ENCODE measurements at regions not wholly inside any gene's neighbourhood (a gene's known extent, or its start where the extent isn't known, plus 50 kb on each side); places are given as distances from the start of the nearest gene placed in this dataset.
"Not testable (repeated sequence)": the region's sequence is repeated elsewhere in the genome, so short reads cannot be mapped to it uniquely, and the experiment has no call there.

DNA sequence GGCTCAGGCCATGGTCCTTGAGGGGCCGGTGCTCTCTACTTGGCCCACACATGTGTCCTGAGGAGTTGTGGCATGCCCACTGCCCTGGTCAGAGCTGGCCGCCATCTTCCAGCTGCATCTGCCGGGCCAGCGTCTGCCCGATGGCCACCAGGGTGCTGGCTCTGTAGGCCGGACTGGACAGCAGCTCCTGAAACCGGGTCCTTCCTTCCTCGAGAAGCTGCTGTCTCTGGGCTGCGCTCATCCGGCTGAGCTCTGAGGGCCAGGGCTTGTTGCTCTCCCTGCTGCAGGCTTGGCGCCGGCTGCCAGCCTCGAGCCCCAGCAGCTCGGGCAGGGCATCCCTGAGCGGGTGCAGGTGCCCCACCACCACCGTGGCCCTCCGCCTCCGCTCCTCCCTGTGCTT lies 182.1 kb downstream of the POTEC start:
- peak in 1 of 2 donors; percentile 60 for DNase-seq
- not testable (repeated sequence) for H3K27ac ChIP-seq, H3K36me3 ChIP-seq, H3K4me1 ChIP-seq, H3K9me3 ChIP-seq, H3K27me3 ChIP-seq, H3K4me3 ChIP-seq
- 94 to 96% methylated on average over 3 to 18 of the region's 18 CpGs for WGBS, 2 donors
- ATAC-seq (ENCODE audit: low FRiP score in 2 of 2), result peak in 1 of 2 donors; percentile 34

DNA sequence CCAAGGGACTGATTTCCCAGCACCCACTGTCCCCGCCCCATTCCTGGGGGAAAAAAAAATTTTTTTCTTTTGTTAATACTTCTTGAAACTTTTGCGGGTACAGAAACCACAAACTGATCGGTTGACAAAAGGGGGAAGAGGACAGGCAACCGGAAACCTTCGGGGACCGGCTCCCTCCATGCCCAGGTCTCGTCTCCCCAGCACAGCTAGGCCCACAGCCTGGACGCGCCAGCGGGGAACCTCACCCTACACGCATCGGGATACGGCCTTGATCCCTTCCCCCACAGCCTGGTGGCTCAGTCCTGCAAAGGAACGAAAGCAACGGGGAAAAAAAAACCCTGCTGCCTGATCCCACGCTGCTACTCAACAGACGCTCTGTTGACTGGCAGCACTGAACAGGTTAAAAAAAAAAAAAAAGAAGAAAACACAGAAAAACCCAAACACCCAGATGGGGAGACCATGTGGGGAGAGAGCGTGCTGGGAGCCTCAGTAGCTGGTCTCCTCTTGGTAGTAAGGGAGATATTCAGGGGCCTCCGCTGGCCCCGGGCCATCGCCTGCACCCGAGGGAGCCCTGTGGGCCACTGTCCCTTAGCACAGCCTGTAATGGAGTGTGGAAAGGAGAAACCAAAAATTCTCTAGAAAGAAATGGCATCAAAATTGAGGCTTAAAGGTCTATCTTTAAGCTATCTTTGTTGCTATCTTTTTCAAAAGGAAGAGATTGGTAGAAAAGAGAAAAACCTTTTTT lies 185.7 kb downstream of the POTEC start:
- not testable (repeated sequence) for H3K27ac ChIP-seq; ATAC-seq (ENCODE audit: low FRiP score in 2 of 2); H3K9me3 ChIP-seq; H3K4me1 ChIP-seq; H3K36me3 ChIP-seq; H3K4me3 ChIP-seq; H3K27me3 ChIP-seq
- DNase-seq, result peak in 1 of 2 donors; percentile 52
- 90 to 92% methylated on average over 22 of the region's 22 CpGs for WGBS, 2 donors

GRCh38 chr18:14342170-14342569 lies 201.2 kb downstream of the POTEC start:
- ATAC-seq (ENCODE audit: low FRiP score in 2 of 2); H3K27me3 ChIP-seq; H3K27ac ChIP-seq; H3K9me3 ChIP-seq; H3K36me3 ChIP-seq; DNase-seq; H3K4me1 ChIP-seq; H3K4me3 ChIP-seq: not testable (repeated sequence)
- WGBS, 2 donors, result 56 to 100% methylated on average over 1 to 3 of the region's 3 CpGs

DNA sequence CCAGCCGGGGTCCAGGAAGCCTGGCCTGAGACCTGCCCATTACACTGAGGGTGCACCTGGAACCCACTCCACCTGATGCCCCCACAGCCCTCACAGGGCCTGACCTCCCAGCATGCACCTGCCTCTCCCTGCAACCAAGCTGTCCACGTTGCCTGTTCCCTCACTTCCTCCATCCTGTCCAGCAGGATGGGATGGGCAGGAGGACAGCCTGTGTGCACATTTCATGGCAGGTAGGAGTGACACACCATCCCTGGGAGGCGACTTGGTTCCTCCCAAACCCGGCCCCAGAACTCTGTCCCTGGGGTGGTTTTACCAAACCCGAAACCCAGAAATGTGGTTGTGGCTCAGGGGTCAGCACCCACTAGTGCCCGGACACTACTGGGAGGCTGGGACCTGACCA lies 203.8 kb upstream of the ZNF519 start:
- not testable (repeated sequence) for H3K4me3 ChIP-seq; DNase-seq; H3K36me3 ChIP-seq; ATAC-seq (ENCODE audit: low FRiP score in 2 of 2); H3K27ac ChIP-seq; H3K9me3 ChIP-seq; H3K4me1 ChIP-seq; H3K27me3 ChIP-seq
- WGBS, 2 donors, result 79 to 84% methylated on average over 2 to 6 of the region's 6 CpGs

- 68 to 71% methylated on average over 4 of the region's 4 CpGs for WGBS, 2 donors
- H3K9me3 ChIP-seq; ATAC-seq (ENCODE audit: low FRiP score in 2 of 2); H3K27ac ChIP-seq; H3K27me3 ChIP-seq; H3K36me3 ChIP-seq; H3K4me3 ChIP-seq; H3K4me1 ChIP-seq: not testable (repeated sequence)
- DNase-seq, result peak in 1 of 2 donors; percentile 12
These were observed 189.0 kb upstream of the ZNF519 start for GRCh38 chr18:14321217-14321616.

GRCh38 chr18:14301255-14301654 lies 169.0 kb upstream of the ZNF519 start:
- ATAC-seq (ENCODE audit: low FRiP score in 2 of 2); H3K36me3 ChIP-seq; DNase-seq; H3K27ac ChIP-seq; H3K4me1 ChIP-seq; H3K9me3 ChIP-seq; H3K27me3 ChIP-seq; H3K4me3 ChIP-seq: not testable (repeated sequence)
- 92 to 95% methylated on average over 6 to 7 of the region's 7 CpGs for whole genome bisulfite sequencing, 2 donors

DNA sequence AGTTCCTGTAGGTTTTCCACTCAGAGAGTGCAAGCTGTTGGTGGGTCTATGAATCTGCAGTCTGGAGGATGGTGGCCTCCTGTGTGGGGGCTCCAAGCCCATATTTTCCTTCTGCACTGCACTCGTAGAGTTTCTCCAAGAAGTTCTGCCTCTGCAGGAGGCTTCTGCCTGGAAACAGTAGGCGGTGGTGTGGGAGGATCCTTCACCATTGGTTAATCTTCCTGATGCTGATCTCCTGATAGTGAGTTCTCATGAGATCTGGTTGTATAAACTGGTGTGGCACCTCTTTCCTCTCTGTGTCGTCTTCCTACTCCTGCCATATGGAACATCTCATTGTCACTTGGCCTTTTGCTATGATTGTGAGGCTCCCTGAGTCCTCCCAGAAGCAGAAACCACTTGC lies 162.8 kb upstream of the ZNF519 start:
- not testable (repeated sequence) for H3K4me1 ChIP-seq; H3K9me3 ChIP-seq; H3K27ac ChIP-seq; H3K4me3 ChIP-seq; DNase-seq; H3K27me3 ChIP-seq; ATAC-seq (ENCODE audit: low FRiP score in 2 of 2); H3K36me3 ChIP-seq
- WGBS, 2 donors, result 40 to 73% methylated on average over 1 to 3 of the region's 3 CpGs

DNA sequence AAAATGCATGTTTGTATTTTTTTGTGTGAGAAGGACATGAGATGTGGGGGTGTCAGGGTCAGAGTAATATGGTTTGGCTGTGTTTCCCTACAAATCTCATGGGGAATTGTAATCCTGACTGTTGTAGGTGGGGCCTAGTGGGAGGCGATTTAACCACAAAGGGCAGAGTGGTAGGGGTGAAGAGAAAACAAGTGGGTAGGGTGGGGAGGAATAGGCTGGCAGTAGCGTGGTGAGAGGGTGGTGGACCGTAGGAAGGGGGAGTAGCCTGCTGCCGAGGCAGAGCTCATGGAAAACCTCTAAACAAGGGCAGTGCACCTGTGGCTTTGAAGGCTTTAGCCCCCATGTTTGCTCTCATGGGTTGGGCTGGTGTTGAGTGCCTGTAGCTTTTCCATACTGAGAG lies 152.8 kb upstream of the ZNF519 start:
- Histone ChIP-seq H3K4me3 (no peak overlapping the region), H3K36me3 (no peaks in the 10 kb centered on the region), H3K9me3 (no peaks in the 10 kb centered on the region), H3K27me3 (no peaks in the 10 kb centered on the region), H3K4me1 (no peaks in the 10 kb centered on the region), H3K27ac (no peak overlapping the region)
- WGBS, 2 donors, result 68 to 81% methylated on average over 4 of the region's 4 CpGs
- no peak for ATAC-seq (ENCODE audit: low FRiP score in 2 of 2)
- no peak for TF ChIP-seq POLR2AphosphoS5 (IDR thresholded peaks at IDR 0.05)
- TF ChIP-seq EP300 (IDR thresholded peaks at IDR 0.05), result no peak
- TF ChIP-seq POLR2A (IDR thresholded peaks at IDR 0.05), result no peak
- TF ChIP-seq, protein P1, sequence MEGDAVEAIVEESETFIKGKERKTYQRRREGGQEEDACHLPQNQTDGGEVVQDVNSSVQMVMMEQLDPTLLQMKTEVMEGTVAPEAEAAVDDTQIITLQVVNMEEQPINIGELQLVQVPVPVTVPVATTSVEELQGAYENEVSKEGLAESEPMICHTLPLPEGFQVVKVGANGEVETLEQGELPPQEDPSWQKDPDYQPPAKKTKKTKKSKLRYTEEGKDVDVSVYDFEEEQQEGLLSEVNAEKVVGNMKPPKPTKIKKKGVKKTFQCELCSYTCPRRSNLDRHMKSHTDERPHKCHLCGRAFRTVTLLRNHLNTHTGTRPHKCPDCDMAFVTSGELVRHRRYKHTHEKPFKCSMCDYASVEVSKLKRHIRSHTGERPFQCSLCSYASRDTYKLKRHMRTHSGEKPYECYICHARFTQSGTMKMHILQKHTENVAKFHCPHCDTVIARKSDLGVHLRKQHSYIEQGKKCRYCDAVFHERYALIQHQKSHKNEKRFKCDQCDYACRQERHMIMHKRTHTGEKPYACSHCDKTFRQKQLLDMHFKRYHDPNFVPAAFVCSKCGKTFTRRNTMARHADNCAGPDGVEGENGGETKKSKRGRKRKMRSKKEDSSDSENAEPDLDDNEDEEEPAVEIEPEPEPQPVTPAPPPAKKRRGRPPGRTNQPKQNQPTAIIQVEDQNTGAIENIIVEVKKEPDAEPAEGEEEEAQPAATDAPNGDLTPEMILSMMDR (IDR thresholded peaks at IDR 0.05), result no peak
- no peak for DNase-seq

DNA sequence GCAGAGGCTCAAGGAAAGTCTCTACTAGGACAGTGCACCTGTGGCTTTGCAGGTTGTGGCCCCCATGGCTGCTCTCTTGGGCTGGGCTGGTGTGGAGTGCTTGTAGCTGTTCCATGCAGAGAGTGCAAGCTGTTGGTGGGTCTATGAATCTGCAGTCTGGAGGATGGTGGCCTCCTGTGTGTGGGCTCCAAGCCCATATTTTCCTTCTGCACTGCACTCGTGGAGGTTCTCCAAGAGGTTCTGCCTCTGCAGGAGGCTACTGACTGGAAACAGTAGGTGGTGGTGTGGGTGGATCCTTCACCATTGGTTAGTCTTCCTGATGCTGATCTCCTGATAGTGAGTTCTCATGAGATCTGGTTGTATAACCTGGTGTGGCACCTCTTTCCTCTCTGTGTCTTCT lies 143.2 kb upstream of the ZNF519 start:
- not testable (repeated sequence) for H3K36me3 ChIP-seq; ATAC-seq (ENCODE audit: low FRiP score in 2 of 2); H3K9me3 ChIP-seq; H3K27me3 ChIP-seq; H3K4me3 ChIP-seq; H3K4me1 ChIP-seq; DNase-seq; H3K27ac ChIP-seq
- WGBS, 2 donors, result 81 to 100% methylated on average over 1 of the region's 1 CpG

DNA sequence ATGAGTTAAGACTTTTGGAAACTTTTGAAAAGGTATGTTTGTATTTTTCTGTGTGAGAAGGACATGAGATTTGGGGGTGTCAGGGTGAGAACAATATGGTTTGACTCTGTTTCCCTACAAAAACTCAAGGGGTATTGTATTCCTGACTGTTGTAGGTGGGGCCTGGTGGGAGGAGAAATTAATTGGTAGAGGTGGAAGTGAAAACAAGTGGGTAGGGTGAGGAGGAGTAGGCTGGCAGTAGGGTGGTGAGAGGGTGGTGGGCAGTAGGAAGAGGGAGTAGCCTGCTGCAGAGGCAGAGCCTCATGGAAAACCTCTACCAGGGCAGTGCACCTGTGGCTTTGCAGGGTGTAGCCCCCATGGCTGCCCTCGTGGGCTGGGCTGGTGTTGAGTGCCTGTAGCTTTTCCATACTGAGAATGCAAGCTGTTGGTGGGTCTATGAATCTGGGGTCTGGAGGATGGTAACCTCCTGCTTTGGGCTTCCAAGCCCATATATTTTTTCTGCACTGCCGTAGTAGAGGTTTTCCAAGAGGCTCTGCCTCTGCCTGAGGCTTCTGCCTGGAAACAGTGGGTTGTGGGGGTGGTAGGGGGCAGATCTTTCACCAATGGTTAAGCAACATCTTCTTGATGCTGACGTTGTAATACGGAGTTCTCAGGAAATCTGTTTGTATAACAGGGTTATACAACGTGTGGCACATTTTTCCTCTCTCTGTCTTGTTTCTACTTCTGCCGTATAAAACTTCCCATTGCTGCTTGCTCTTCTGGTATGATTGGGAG lies 133.6 kb upstream of the ZNF519 start:
- H3K36me3 ChIP-seq; H3K4me1 ChIP-seq; H3K4me3 ChIP-seq; DNase-seq; ATAC-seq (ENCODE audit: low FRiP score in 2 of 2); H3K27ac ChIP-seq; H3K27me3 ChIP-seq; H3K9me3 ChIP-seq: not testable (repeated sequence)
- 59 to 69% methylated on average over 6 of the region's 6 CpGs for WGBS, 2 donors

GRCh38 chr18:14262786-14263185 lies 130.6 kb upstream of the ZNF519 start:
- not testable (repeated sequence) for H3K9me3 ChIP-seq; H3K27ac ChIP-seq; H3K4me3 ChIP-seq; H3K36me3 ChIP-seq; H3K4me1 ChIP-seq; ATAC-seq (ENCODE audit: low FRiP score in 2 of 2); H3K27me3 ChIP-seq; DNase-seq
- WGBS, 2 donors, result 80 to 87% methylated on average over 3 of the region's 3 CpGs
